ENCODE measurements at regions not wholly inside any gene's neighbourhood (a gene's known extent, or its start where the extent isn't known, plus 50 kb on each side); places are given as distances from the start of the nearest gene placed in this dataset.

- H3K4me3 ChIP-seq: no peak overlapping the region
- no peaks in the 10 kb centered on the region for H3K9me3 ChIP-seq
- TF ChIP-seq POLR2A (IDR thresholded peaks at IDR 0.05) (no peak), CTCF (IDR thresholded peaks at IDR 0.05) (no peak)
- H3K27ac ChIP-seq: no peak overlapping the region
- H3K27me3 ChIP-seq: no peaks in the 10 kb centered on the region
- no peaks in the 10 kb centered on the region for H3K4me1 ChIP-seq
- H3K36me3 ChIP-seq: peaks cover 0 to 2% of the 10 kb centered on the region in 2 donors
- no peak for DNase-seq
- intact Hi-C loops (cut with DNase I; ENCODE audit: low total_unique reads): no loop called here
Measured at GRCh38 chr18:30545393-30545792, 497.1 kb downstream of the DSC3 start.

GRCh38 chr18:30544141-30544540 is 498.4 kb downstream of the DSC3 start:
- no peak for TF ChIP-seq CTCF (IDR thresholded peaks at IDR 0.05)
- TF ChIP-seq POLR2A (IDR thresholded peaks at IDR 0.05): no peak
- no peaks in the 10 kb centered on the region for H3K4me1 ChIP-seq
- no peak overlapping the region for H3K4me3 ChIP-seq
- H3K27ac ChIP-seq: no peak overlapping the region
- no peaks in the 10 kb centered on the region for H3K9me3 ChIP-seq
- peaks cover 0 to 2% of the 10 kb centered on the region in 2 donors for H3K36me3 ChIP-seq
- intact Hi-C loops (cut with DNase I; ENCODE audit: low total_unique reads): no loop called here
- DNase-seq: no peak
- H3K27me3 ChIP-seq: no peaks in the 10 kb centered on the region

- Histone ChIP-seq H3K27ac (no peak overlapping the region), H3K4me1 (no peaks in the 10 kb centered on the region), H3K36me3 (no peaks in the 10 kb centered on the region), H3K4me3 (no peak overlapping the region), H3K9me3 (no peaks in the 10 kb centered on the region), H3K27me3 (no peaks in the 10 kb centered on the region)
- no peak for DNase-seq
- intact Hi-C loops (cut with DNase I; ENCODE audit: low total_unique reads): no loop called here
- TF ChIP-seq POLR2A (IDR thresholded peaks at IDR 0.05) (no peak), CTCF (IDR thresholded peaks at IDR 0.05) (no peak)
Measured at GRCh38 chr18:30533716-30534115, 508.8 kb downstream of the DSC3 start.

GRCh38 chr18:30527917-30528316 is 514.6 kb downstream of the DSC3 start:
- DNase-seq: no peak
- Histone ChIP-seq H3K4me1 (no peaks in the 10 kb centered on the region), H3K27me3 (no peaks in the 10 kb centered on the region), H3K4me3 (no peak overlapping the region), H3K36me3 (no peaks in the 10 kb centered on the region), H3K9me3 (no peaks in the 10 kb centered on the region), H3K27ac (no peak overlapping the region)
- TF ChIP-seq CTCF (IDR thresholded peaks at IDR 0.05) (no peak), POLR2A (IDR thresholded peaks at IDR 0.05) (no peak)
- intact Hi-C loops (cut with DNase I; ENCODE audit: low total_unique reads): no loop called here

GRCh38 chr18:30527226-30527625 is 515.3 kb downstream of the DSC3 start:
- DNase-seq: no peak
- intact Hi-C loops (cut with DNase I; ENCODE audit: low total_unique reads): no loop called here
- no peaks in the 10 kb centered on the region for H3K4me1 ChIP-seq
- H3K27ac ChIP-seq: no peak overlapping the region
- no peaks in the 10 kb centered on the region for H3K36me3 ChIP-seq
- TF ChIP-seq CTCF (IDR thresholded peaks at IDR 0.05) (no peak), POLR2A (IDR thresholded peaks at IDR 0.05) (no peak)
- H3K4me3 ChIP-seq: no peak overlapping the region
- H3K27me3 ChIP-seq: no peaks in the 10 kb centered on the region
- H3K9me3 ChIP-seq: no peaks in the 10 kb centered on the region

All from uterus (tissue), 3 donors.